ENCODE measurements at regions not wholly inside any gene's neighbourhood (a gene's known extent, or its start where the extent isn't known, plus 50 kb on each side); places are given as distances from the start of the nearest gene placed in this dataset.

DNA sequence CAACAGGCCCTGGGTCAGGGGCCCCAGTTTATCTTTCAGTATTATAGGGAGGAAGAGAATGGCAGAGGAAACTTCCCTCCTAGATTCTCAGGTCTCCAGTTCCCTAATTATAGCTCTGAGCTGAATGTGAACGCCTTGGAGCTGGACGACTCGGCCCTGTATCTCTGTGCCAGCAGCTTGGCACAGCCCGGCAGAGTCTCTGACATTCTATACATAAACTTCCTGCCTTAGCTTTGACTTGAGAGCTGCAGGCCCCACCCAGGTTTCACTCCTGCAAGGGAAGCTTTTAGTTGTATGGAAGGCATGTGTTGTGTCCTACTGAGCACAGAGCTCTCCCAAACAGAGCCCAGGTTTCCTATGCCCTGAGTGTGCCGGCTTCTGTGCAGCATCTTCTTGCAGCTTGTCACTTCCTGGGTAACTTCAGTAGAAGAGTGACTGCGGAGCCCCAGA, 205.6 kb upstream of the PRSS58 start:
- H3K27ac ChIP-seq = no peak overlapping the region
- H3K27me3 ChIP-seq (replicated peaks; ENCODE audit: insufficient read depth) = no peaks in the 10 kb centered on the region
- TF ChIP-seq CTCF (IDR thresholded peaks at IDR 0.05) (no peak), POLR2A (IDR thresholded peaks at IDR 0.05) (no peak), POLR2AphosphoS5 (IDR thresholded peaks at IDR 0.05) (no peak)
- H3K36me3 ChIP-seq = no peaks in the 10 kb centered on the region
- intact Hi-C loops (cut with DNase I) = no loop called here
- no peaks in the 10 kb centered on the region for H3K4me1 ChIP-seq (replicated peaks)
- 38% methylated on average over 6 of the region's 6 CpGs for WGBS
- no peaks in the 10 kb centered on the region for H3K9me3 ChIP-seq
- no peak for DNase-seq (ENCODE audit: low spot score)
- H3K4me3 ChIP-seq = no peak overlapping the region

GRCh38 chr7:142461437-142461836, 203.6 kb upstream of the PRSS58 start:
- 87% methylated on average over 2 of the region's 2 CpGs for WGBS
- DNase-seq (ENCODE audit: low spot score) = no peak
- Histone ChIP-seq H3K9me3 (no peaks in the 10 kb centered on the region), H3K36me3 (no peaks in the 10 kb centered on the region), H3K27me3 (replicated peaks; ENCODE audit: insufficient read depth) (no peaks in the 10 kb centered on the region), H3K4me3 (no peak overlapping the region), H3K4me1 (replicated peaks) (no peaks in the 10 kb centered on the region), H3K27ac (no peak overlapping the region)
- intact Hi-C loops (cut with DNase I) = no loop called here
- TF ChIP-seq CTCF (IDR thresholded peaks at IDR 0.05) (no peak), POLR2AphosphoS5 (IDR thresholded peaks at IDR 0.05) (no peak), POLR2A (IDR thresholded peaks at IDR 0.05) (no peak)

DNA sequence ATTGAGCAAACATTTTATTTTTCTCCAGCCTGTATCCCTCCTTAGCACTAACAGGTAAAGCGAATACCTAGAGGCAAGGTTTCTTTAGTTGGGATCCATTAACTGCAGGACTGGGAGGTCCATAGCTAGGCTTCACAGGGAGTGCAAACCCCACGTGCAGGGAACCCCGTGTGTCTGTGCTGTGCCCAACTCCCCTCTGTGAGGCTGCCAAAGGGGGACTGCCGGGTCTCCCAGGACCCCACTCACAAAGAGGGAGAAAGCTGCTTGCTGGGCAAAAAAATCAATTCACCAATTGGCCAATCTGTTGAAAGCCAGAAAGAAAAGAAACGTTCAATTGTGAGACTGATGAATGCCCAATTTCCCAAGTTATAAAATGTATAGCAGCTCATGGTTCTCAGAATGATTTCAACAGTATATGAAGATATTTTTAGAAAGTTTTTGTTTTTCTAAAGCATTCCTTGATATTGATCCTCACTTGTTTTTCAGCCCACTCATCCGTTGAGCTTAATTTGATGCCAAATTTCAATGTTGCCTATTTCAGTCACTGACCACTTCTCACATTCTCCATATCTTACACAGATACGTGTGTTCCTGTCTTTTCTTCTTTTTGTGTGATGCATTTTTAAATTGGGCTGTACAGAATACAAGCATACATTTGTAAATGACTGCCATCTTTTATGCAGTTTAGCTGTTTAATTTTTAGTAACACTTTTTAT, 202.7 kb upstream of the PRSS58 start:
- no peaks in the 10 kb centered on the region for H3K9me3 ChIP-seq
- intact Hi-C loops (cut with DNase I) = no loop called here
- DNase-seq (ENCODE audit: low spot score) = no peak

GRCh38 chr7:142459551-142459963, 201.7 kb upstream of the PRSS58 start:
- DNase-seq (ENCODE audit: low spot score) = peak; percentile 11

More for the DNA sequence above, 202.7 kb upstream of the PRSS58 start:
- Histone ChIP-seq H3K4me3 (no peak overlapping the region), H3K27ac (no peak overlapping the region), H3K4me1 (replicated peaks) (no peaks in the 10 kb centered on the region), H3K36me3 (no peaks in the 10 kb centered on the region), H3K27me3 (replicated peaks; ENCODE audit: insufficient read depth) (no peaks in the 10 kb centered on the region)
- no peak for TF ChIP-seq CTCF (IDR thresholded peaks at IDR 0.05)
- no peak for TF ChIP-seq POLR2A (IDR thresholded peaks at IDR 0.05)
- TF ChIP-seq POLR2AphosphoS5 (IDR thresholded peaks at IDR 0.05) = no peak
- 63% methylated on average over 7 of the region's 7 CpGs for WGBS

More at GRCh38 chr7:142459551-142459963, 201.7 kb upstream of the PRSS58 start:
- WGBS = 7% methylated on average over 5 of the region's 5 CpGs
- H3K36me3 ChIP-seq = no peaks in the 10 kb centered on the region
- H3K4me1 ChIP-seq (replicated peaks) = no peaks in the 10 kb centered on the region
- no peak overlapping the region for H3K4me3 ChIP-seq
- intact Hi-C loops (cut with DNase I) = no loop called here
- H3K27ac ChIP-seq = no peak overlapping the region
- no peaks in the 10 kb centered on the region for H3K9me3 ChIP-seq
- TF ChIP-seq POLR2AphosphoS5 (IDR thresholded peaks at IDR 0.05) = no peak
- peak in 3 of 4 experiments; percentile 47 to 63 (median 63) for TF ChIP-seq CTCF (IDR thresholded peaks at IDR 0.05)
- H3K27me3 ChIP-seq (replicated peaks; ENCODE audit: insufficient read depth) = no peaks in the 10 kb centered on the region
